ENCODE measurements at regions not wholly inside any gene's neighbourhood (a gene's known extent, or its start where the extent isn't known, plus 50 kb on each side); places are given as distances from the start of the nearest gene placed in this dataset.

- TF ChIP-seq ZFX (IDR thresholded peaks at IDR 0.05): no peak
- no peak for TF ChIP-seq CTCF (conservative IDR thresholded peaks at IDR 0.05)
- H3K27ac ChIP-seq: no peak overlapping the region
Observed at GRCh38 chr12:44961887-44962286, 85.8 kb upstream of the NELL2 start.

- no peak overlapping the region for H3K27ac ChIP-seq
- no peak for TF ChIP-seq CTCF (conservative IDR thresholded peaks at IDR 0.05)
- TF ChIP-seq ZFX (IDR thresholded peaks at IDR 0.05): no peak
Observed at GRCh38 chr12:44960856-44961255, 84.7 kb upstream of the NELL2 start.

- no peak overlapping the region for H3K27ac ChIP-seq
- TF ChIP-seq ZFX (IDR thresholded peaks at IDR 0.05) (no peak), CTCF (conservative IDR thresholded peaks at IDR 0.05) (no peak)
Observed at GRCh38 chr12:44960423-44960822, 84.3 kb upstream of the NELL2 start.

GRCh38 chr12:44947163-44947562 is 71.0 kb upstream of the NELL2 start:
- no peak overlapping the region for H3K27ac ChIP-seq
- TF ChIP-seq ZFX (IDR thresholded peaks at IDR 0.05) (no peak), CTCF (conservative IDR thresholded peaks at IDR 0.05) (no peak)

GRCh38 chr12:44942714-44943113 is 66.6 kb upstream of the NELL2 start:
- H3K27ac ChIP-seq: no peak overlapping the region
- TF ChIP-seq ZFX (IDR thresholded peaks at IDR 0.05) (no peak), CTCF (conservative IDR thresholded peaks at IDR 0.05) (no peak)

GRCh38 chr12:44930972-44931600 is 55.0 kb upstream of the NELL2 start:
- H3K27ac ChIP-seq: no peak overlapping the region
- no peak for TF ChIP-seq ZFX (IDR thresholded peaks at IDR 0.05)
- TF ChIP-seq CTCF (conservative IDR thresholded peaks at IDR 0.05): peak; percentile 78

- no peak overlapping the region for H3K27ac ChIP-seq
- TF ChIP-seq CTCF (conservative IDR thresholded peaks at IDR 0.05) (no peak), ZFX (IDR thresholded peaks at IDR 0.05) (no peak)
Observed at GRCh38 chr12:44929236-44929885, 53.2 kb upstream of the NELL2 start.
